ENCODE measurements at regions not wholly inside any gene's neighbourhood (a gene's known extent, or its start where the extent isn't known, plus 50 kb on each side); places are given as distances from the start of the nearest gene placed in this dataset.

DNA sequence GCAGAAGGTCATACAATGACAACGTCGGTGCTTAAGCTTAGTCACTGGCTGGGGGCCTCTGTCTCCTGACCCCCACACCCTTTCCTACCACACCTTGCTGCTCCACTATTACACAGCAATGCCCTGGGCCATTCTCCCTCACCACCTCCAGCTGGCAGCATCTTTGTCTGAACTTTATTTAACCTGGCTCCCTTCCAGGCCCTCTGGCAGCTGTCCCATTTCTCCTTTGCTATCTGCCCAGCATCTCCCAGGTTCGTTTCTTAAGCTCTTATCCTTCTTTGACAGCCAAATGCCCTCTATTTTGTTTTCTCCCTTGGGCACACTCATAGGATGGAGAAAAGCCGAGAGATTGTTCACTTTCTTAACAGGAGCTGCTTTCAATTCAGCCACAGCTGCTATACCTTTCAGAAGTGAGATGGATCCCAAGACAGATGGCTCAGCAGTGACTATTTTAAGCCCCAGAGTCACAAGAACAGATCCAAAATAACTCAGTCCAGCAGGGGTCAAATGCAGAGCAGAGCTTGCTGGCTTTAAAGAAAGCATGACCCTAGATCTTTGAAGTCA, 1277.1 kb upstream of the AUTS2 start:
- no peak for TF ChIP-seq EZH2phosphoT487 (IDR thresholded peaks at IDR 0.05; ENCODE audit: borderline replicate concordance, low read length)
- no peak for TF ChIP-seq CTCF (conservative IDR thresholded peaks at IDR 0.05; ENCODE audit: low read depth, low read length)
